K562 (cell line): ENCODE measurements at regions not wholly inside any gene's neighbourhood (a gene's known extent, or its start where the extent isn't known, plus 50 kb on each side); places are given as distances from the start of the nearest gene placed in this dataset.

ENCODE experiments used
- BACH1 ChIP-seq: fragments of 200-800 bp; sonication (Bioruptor generic); IDR thresholded peaks from 2 replicates; pipeline ENCODE4 v1.6.1; 2016; ENCODE audit warnings: missing genetic modification characterization, missing compliant biosample characterization
- C11orf30 ChIP-seq: fragments of 450-650 bp; IDR thresholded peaks from 2 replicates; pipeline ENCODE4 v1.6.1; 2016; ENCODE audit warnings: low read depth, mild to moderate bottlenecking
- CHD2 ChIP-seq: IDR thresholded peaks from 2 replicates; pipeline ENCODE4 v1.6.1; 2011; ENCODE audit warnings: low read depth, low read length
- ESRRB ChIP-seq: fragments of 250-450 bp; sonication (Bioruptor Pico); IDR thresholded peaks from 2 replicates; pipeline ENCODE4 v1.5.0; 2020; ENCODE audit warnings: mild to moderate bottlenecking, moderate library complexity, borderline replicate concordance
- FOXK2 ChIP-seq, 2 experiments: fragments of 450-650 bp; IDR thresholded peaks in 1 of 2; conservative IDR thresholded peaks in 1 of 2; 2 replicates each; pipeline ENCODE4 v1.6.1; 2016; ENCODE audit warnings: low read depth in 2 of 2, mild to moderate bottlenecking in 1 of 2
- GTF2A2 ChIP-seq: IDR thresholded peaks from 2 replicates; pipeline ENCODE4 v1.6.1; 2016; ENCODE audit warnings: mild to moderate bottlenecking, missing genetic modification characterization, missing compliant biosample characterization
- HDAC2 ChIP-seq: fragments of 450-650 bp; IDR thresholded peaks from 2 replicates; pipeline ENCODE4 v1.6.1; 2016; ENCODE audit warnings: mild to moderate bottlenecking
- HNRNPK ChIP-seq: fragments of 200-400 bp; formaldehyde crosslinking; IDR thresholded peaks from one replicate; pipeline ENCODE4 v1.6.1; 2018; ENCODE audit warnings: mild to moderate bottlenecking, low read depth, low read length; ENCODE audit not compliant: poor library complexity, severe bottlenecking
- HNRNPUL1 ChIP-seq: fragments of 200-400 bp; formaldehyde crosslinking; IDR thresholded peaks from 2 replicates; pipeline ENCODE4 v1.6.1; 2017; ENCODE audit warnings: low read length
- JUND ChIP-seq, 2 experiments: IDR thresholded peaks; 2 replicates in 1 of 2; 3 replicates in 1 of 2; pipeline ENCODE4 v1.6.1; 2011; ENCODE audit warnings: borderline replicate concordance in 2 of 2, low read depth in 2 of 2, low read length in 2 of 2, improper control_type of control experiment in 1 of 2, missing biosample characterization in 1 of 2, missing genetic modification characterization in 1 of 2, missing genetic modification reagents in 1 of 2
- KDM1A ChIP-seq, 2 experiments: fragments of 450-650 bp; IDR thresholded peaks; 2 replicates each; pipeline ENCODE4 v1.6.1; 2016; ENCODE audit warnings: mild to moderate bottlenecking in 2 of 2
- KLF16 ChIP-seq: IDR thresholded peaks from 2 replicates; pipeline ENCODE4 v1.6.1; 2016; ENCODE audit warnings: antibody characterized with exemption
- MTF1 ChIP-seq: fragments of 250-450 bp; sonication (Bioruptor Pico); IDR thresholded peaks from 2 replicates; pipeline ENCODE4 v1.9.0; 2021; ENCODE audit warnings: moderate library complexity, mild to moderate bottlenecking, inconsistent platforms, borderline replicate concordance
- NFIX ChIP-seq: fragments of 250-450 bp; sonication (Bioruptor Pico); IDR thresholded peaks from 2 replicates; pipeline ENCODE4 v1.4.0; 2020; ENCODE audit warnings: low read depth, mild to moderate bottlenecking, moderate library complexity
- NR4A1 ChIP-seq, 2 experiments: fragments of 250-450 bp in 1 of 2; fragments of 450-650 bp in 1 of 2; sonication (Bioruptor Pico) in 1 of 2; IDR thresholded peaks; 2 replicates each; pipeline versions ENCODE4 v1.4.0 to v1.6.1; 2016 to 2020; ENCODE audit warnings: mild to moderate bottlenecking in 2 of 2, missing compliant biosample characterization in 1 of 2, missing genetic modification characterization in 1 of 2, moderate library complexity in 1 of 2
- SPI1 ChIP-seq: IDR thresholded peaks from 2 replicates; pipeline ENCODE4 v1.6.1; 2011; ENCODE audit warnings: low read depth, low read length, control low read depth, borderline replicate concordance
- ZNF445 ChIP-seq: fragments of 250-450 bp; sonication (Bioruptor Pico); IDR thresholded peaks from 2 replicates; pipeline ENCODE4 v1.4.0; 2020; ENCODE audit warnings: low read depth, mild to moderate bottlenecking, moderate library complexity
- ZNF707 ChIP-seq: fragments of 250-450 bp; sonication (Bioruptor Pico); conservative IDR thresholded peaks from 2 replicates; pipeline ENCODE4 v1.8.0; 2022; ENCODE audit warnings: inconsistent platforms, mild to moderate bottlenecking, moderate library complexity
- TF ChIP-seq, protein P1 (sequence below), 3 experiments: fragments of 200-800 bp in 1 of 3; fragments of 250-450 bp in 1 of 3; fragments of 450-650 bp in 1 of 3; sonication (Bioruptor Pico) in 1 of 3; sonication (Bioruptor generic) in 1 of 3; formaldehyde crosslinking in 1 of 3; IDR thresholded peaks; 2 replicates each; pipeline versions ENCODE4 v1.6.1 to v1.8.0; 2016 to 2022; ENCODE audit warnings: mild to moderate bottlenecking in 2 of 3, missing genetic modification characterization in 2 of 3, missing compliant biosample characterization in 1 of 3, moderate library complexity in 1 of 3

DNA sequence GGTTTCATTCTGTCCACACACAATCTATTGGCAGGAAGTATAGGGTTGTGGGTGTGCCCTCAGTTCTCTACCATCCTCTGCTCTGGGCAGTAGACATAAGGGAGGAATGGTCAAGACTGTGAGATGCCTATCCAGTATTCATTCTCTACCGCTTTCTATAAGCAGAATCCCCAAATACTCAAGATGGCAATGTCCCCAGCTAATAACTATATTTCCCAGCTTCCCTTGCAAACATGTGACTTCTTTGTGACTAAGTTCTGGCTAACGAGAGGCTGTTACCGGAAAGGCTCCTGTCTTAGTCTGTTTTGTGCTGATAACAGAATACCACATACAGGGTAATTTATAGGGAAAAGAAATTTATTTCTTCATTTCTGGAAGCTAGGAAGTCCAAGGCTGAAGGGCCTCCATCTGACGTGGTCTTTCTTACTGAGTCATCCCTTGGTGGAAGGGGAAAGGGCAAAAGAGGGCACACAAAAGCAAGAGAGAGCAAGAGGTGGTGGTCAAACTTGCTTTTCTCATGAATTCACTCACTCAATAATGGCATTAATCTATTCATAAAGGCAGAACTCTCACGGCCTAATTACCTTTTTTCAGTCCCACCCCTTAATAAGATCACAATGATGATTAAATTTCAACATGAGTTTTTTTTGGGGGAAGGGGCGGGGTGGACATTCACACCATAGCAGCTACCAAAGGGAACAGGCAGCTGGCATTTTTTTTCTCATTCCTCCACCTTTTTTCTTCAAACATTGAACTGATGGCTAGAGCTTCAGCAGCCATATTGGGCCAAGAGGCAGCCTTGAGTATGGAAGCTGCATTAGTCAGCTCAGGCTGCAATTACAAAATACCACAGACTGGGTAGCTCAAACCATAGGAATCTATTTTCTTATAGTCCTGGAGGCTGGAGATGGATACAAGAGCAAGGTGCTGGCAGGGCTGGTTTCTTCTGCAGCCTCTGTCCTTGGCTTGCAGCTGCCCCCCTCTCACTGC lies 109.7 kb upstream of the OR9Q1 start (continued):
- no peak for TF ChIP-seq HNRNPK
- TF ChIP-seq FOXK2 (conservative IDR thresholded peaks at IDR 0.05 in 1 of 2, IDR thresholded peaks at IDR 0.05 in 1 of 2; ENCODE audit: low read depth in 2 of 2), result no peak
- TF ChIP-seq KLF16, result no peak
- no peak for TF ChIP-seq ESRRB (CRISPR knock-in tag)
- TF ChIP-seq GTF2A2, result peak; percentile 2; the same call in 1 of the 2 replicates
- TF ChIP-seq JUND (IDR thresholded peaks at IDR 0.05; ENCODE audit: borderline replicate concordance, low read depth, low read length), result peak; percentile 37; the same call in 1 of the 2 replicates
- no peak for TF ChIP-seq JUND (tag; IDR thresholded peaks at IDR 0.05; ENCODE audit: borderline replicate concordance, low read depth, low read length)
- peak in 1 of 2 experiments; percentile 16; a peak in 1 of 4 replicates for TF ChIP-seq KDM1A (IDR thresholded peaks at IDR 0.05)
- TF ChIP-seq, protein P1, sequence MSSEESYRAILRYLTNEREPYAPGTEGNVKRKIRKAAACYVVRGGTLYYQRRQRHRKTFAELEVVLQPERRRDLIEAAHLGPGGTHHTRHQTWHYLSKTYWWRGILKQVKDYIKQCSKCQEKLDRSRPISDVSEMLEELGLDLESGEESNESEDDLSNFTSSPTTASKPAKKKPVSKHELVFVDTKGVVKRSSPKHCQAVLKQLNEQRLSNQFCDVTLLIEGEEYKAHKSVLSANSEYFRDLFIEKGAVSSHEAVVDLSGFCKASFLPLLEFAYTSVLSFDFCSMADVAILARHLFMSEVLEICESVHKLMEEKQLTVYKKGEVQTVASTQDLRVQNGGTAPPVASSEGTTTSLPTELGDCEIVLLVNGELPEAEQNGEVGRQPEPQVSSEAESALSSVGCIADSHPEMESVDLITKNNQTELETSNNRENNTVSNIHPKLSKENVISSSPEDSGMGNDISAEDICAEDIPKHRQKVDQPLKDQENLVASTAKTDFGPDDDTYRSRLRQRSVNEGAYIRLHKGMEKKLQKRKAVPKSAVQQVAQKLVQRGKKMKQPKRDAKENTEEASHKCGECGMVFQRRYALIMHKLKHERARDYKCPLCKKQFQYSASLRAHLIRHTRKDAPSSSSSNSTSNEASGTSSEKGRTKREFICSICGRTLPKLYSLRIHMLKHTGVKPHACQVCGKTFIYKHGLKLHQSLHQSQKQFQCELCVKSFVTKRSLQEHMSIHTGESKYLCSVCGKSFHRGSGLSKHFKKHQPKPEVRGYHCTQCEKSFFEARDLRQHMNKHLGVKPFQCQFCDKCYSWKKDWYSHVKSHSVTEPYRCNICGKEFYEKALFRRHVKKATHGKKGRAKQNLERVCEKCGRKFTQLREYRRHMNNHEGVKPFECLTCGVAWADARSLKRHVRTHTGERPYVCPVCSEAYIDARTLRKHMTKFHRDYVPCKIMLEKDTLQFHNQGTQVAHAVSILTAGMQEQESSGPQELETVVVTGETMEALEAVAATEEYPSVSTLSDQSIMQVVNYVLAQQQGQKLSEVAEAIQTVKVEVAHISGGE (CRISPR knock-in tag; IDR thresholded peaks at IDR 0.05), result 0 out of 6 replicates have a peak, but pooled peaks of 1 of the 3 experiments have one; percentile 43
- TF ChIP-seq ZNF445 (CRISPR knock-in tag), result no peak
- no peak for TF ChIP-seq BACH1 (tag)
- no peak for TF ChIP-seq SPI1
- TF ChIP-seq CHD2, result no peak
- no peak for TF ChIP-seq HDAC2
- no peak for TF ChIP-seq MTF1 (CRISPR knock-in tag)
- TF ChIP-seq ZNF707 (CRISPR knock-in tag), result no peak
- no peak for TF ChIP-seq HNRNPUL1
- no peak for TF ChIP-seq NR4A1 (CRISPR knock-in tag; IDR thresholded peaks at IDR 0.05)
- no peak for TF ChIP-seq NR4A1 (tag; IDR thresholded peaks at IDR 0.05)
- no peak for TF ChIP-seq C11orf30
- TF ChIP-seq NFIX (CRISPR knock-in tag), result no peak
